ENCODE measurements at regions not wholly inside any gene's neighbourhood (a gene's known extent, or its start where the extent isn't known, plus 50 kb on each side); places are given as distances from the start of the nearest gene placed in this dataset.

- DNase-seq = no peak
These were observed 467.3 kb upstream of the CLINT1 start for GRCh38 chr5:158326256-158326655.

- no peak for DNase-seq
These were observed 465.3 kb upstream of the CLINT1 start for GRCh38 chr5:158324236-158324635.

DNA sequence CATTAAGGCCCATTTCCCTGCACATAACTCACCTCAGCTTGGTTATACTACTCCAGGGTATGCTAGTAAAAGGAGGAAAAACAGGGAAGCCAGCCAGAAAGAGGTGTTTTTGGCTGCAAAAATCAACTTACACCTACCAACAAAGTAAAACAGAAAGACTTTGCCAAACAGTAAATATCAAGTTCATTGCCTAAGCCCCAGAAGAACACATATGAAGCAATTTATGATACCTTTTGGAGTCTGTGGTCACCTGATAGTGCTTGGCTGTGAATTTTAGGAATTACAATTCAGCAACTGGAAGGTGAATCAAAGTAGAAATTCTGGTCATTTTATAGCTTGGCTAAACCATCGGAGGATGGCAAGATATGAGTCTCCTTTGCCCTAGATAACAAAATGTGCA, 463.7 kb upstream of the CLINT1 start:
- DNase-seq = no peak

DNA sequence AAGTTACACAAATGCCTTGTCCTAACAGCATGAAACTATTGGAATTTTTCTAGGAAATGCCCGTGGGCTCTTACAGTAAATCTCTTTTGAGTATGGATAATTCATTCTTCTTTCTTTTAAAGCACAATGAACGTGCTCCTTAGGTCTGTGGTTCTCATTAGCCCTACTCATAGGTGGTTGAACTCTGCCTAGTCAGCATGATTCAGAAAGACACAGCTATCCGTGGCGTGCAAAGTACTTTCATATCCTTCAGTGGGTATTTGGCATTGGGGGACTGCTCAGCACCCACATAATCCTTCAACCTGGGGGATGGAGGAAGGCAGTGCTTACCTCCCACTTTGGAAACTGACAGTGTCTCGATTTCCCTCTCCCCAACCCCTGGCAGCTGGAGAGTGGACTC, 462.0 kb upstream of the CLINT1 start:
- no peak for DNase-seq

DNA sequence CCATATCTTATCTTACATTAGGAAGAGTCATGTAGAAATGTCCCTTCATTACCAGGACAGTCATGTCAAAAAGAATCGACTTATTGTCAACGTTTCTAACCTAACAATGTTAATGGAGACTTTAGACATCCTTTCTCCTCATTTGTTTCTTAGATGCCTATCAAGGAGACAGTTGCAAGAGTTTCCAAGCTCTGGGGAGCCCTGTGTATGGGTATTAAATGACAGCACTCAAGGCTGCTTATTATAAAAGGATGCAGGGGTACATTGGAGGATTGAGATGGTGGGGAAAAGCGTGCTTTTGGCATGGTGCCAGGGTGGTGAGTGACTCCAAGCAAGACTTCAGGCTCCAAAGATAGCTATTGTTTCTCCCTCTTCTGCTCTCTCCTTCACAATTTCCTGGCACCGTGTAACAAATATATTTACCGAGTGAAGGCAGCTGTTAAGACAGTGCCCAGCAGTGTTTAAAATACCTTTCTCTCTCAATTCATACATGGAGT, 461.3 kb upstream of the CLINT1 start:
- DNase-seq = no peak

DNA sequence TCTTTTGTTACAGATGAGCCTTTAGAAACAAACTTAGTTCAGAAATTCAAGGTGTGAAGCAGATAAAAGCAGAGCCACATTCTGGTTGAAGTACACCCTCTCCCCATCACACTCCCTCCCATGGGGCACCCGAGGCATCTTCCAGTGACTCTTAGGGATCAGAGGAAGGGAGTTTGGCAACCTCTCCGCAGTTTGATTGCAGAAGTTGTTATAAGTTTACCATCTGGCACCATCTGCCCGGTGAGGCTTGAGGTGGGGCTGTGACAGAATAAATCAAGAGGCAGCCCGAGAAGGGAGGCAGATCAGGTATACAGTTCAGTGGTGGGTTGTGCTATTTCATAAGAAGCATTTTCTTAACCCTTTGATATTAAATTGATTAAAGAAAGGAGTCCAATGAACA, 458.6 kb upstream of the CLINT1 start:
- DNase-seq = no peak

DNA sequence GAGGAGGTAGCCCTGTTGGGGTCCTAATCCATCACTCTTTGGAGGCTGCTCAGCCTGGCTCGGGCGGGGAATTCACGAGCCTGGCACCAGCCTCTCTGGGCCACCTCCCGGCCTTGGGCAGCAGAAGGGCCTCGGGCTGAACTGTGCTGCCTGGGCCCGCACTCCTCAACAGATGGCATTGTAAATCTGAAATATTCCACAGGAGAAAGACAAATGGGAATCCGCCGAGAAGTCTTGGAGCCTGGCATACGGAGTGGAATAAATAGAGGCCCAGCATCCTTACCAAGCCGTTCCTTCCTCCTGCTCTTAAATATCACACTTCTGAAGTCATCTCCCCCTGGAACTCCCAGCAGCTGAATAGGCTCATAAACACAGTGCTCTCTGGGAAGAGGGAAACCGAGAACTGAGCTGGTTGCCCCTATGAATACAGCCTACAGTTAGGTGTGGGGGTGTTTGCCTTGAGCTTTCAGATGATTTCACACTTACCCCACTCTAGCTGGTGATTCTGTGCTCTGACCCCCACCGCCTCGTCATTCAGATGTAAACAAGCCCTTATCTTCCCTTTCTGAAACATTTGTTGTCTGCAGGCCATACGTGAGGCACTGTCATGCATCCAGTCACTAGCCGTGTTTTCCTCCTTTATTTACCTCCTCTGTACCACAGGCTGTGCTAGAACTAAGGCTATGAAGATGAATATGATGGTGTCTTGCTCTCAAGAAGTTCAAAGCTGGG, 455.0 kb upstream of the CLINT1 start:
- DNase-seq = no peak

DNA sequence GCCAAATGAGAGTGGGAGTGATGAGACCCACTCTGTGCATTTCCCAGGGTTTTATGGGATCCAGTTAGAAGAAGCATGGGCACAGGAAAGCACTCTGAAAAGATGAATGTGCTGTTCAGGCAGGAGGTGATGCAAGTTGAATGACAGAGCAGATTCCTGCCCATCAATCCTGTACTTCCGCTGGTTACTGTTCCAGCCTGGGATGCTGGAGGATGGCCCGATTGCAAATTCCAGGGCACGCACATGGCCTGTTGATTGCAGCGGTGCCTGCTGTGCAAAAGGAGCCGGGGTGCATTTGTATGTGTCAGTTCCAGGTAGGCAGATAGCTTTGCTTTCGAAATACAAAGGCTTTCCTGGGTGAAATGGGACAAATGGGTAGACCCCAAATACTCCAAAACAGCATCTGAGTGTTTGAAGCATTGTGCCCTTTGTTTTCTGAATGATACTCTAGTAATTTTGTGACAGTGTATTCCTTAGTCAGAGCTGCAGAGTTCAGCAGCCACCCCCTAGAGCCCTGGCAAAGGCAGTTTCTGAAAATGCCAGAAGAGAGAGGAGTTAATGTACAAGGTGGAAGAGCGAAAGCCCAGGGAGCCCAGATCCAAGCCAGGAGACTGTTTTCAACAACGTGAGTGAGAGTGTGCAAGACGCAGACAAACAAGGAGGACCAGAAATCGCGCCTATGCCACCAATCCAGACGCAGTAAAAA, 454.2 kb upstream of the CLINT1 start:
- no peak for DNase-seq

- no peak for DNase-seq
These were observed 450.3 kb upstream of the CLINT1 start for GRCh38 chr5:158309088-158309807.

- DNase-seq = no peak
These were observed 449.6 kb upstream of the CLINT1 start for GRCh38 chr5:158308429-158309025.

DNA sequence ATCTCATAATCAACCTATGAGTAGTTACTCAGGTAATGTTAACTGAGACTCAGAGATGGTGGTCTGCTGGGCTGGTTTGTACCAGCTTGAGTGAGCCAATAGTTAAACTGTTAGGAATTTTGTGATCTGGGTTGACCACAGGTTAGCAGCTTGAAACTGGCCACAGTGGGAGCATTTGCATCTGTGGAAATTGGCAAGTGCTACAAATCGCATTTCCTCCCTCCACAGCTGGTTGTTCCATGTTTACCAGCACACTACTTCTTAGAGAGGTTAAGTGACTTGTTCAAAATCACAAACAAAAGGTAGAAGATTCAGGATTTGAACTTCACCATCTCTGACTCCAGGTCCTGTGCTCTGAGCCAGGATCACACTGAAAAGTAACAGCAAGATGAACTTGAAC, 446.9 kb upstream of the CLINT1 start:
- DNase-seq = no peak

- DNase-seq = no peak
These were observed 445.7 kb upstream of the CLINT1 start for GRCh38 chr5:158304607-158305006.

GRCh38 chr5:158303883-158304282, 444.9 kb upstream of the CLINT1 start:
- DNase-seq = no peak

- no peak for DNase-seq
These were observed 444.3 kb upstream of the CLINT1 start for GRCh38 chr5:158303275-158303674.

GRCh38 chr5:158302029-158302428, 443.1 kb upstream of the CLINT1 start:
- no peak for DNase-seq

- no peak for DNase-seq
These were observed 442.2 kb upstream of the CLINT1 start for GRCh38 chr5:158301186-158301585.

- no peak for DNase-seq
These were observed 441.3 kb upstream of the CLINT1 start for GRCh38 chr5:158300256-158300655.

- DNase-seq = no peak
These were observed 438.1 kb upstream of the CLINT1 start for GRCh38 chr5:158297002-158297527.

- no peak for DNase-seq
These were observed 435.8 kb upstream of the CLINT1 start for GRCh38 chr5:158294701-158295100.

DNA sequence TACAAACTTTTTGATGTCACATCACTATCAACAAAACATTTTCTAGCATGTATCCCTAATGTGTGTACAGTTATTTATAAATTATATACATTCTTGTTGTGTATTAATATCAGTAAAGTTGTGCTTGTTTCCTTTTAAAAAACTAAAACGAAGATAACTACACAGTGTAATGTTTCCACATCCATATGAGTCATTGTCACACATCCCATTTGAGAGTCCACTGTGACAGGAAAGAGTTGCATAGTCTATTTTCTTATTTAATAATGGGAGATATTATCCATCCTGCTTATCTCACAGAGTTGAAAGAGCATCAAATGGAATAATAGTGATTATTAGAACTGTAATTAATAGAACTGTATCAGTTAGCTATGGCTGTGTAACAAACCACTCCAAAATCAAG, 434.0 kb upstream of the CLINT1 start:
- no peak for DNase-seq

DNA sequence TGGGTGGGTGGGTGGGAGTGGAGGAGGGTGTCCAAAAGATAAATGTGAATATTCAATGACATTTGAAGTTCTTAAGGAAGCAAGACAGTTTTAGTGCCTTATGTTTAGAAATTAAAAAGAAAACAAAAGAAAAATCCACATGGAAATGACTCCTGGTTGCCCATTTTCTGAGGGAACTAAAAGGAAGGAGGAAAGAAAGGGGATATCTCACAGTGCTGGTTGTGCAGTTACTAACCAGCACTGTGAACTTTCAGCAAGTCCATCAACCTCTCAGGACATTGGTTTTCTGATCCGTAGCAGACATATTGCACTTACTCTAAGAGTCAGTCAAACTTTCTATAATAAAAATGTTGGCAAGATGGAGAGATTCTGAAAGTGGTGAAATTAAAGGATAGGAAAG, 431.0 kb upstream of the CLINT1 start:
- no peak for DNase-seq

GRCh38 chr5:158288272-158288657, 429.3 kb upstream of the CLINT1 start:
- no peak for DNase-seq

GRCh38 chr5:158287643-158288271, 428.8 kb upstream of the CLINT1 start:
- no peak for DNase-seq
